Smooth muscle cell (in vitro differentiated cells): ENCODE measurements at regions not wholly inside any gene's neighbourhood (a gene's known extent, or its start where the extent isn't known, plus 50 kb on each side); places are given as distances from the start of the nearest gene placed in this dataset.

Experiments
- DNase-seq: peaks from one replicate; lab custom pipeline; 2025; ENCODE audit not compliant: unreplicated experiment; lab: John Stamatoyannopoulos, UW
- H2AFZ ChIP-seq: fragments of 200-600 bp; sonication (generic); 2 replicates; pipeline ENCODE4 v1.6.0; 2016; ENCODE audit warnings: antibody characterized with exemption, low read depth, mild to moderate bottlenecking
- H3F3A ChIP-seq: fragments of 200-600 bp; sonication (generic); 2 replicates; pipeline ENCODE4 v1.6.0; 2017; ENCODE audit warnings: antibody characterized with exemption, low read depth
- H3K27ac ChIP-seq: fragments of 200-600 bp; sonication (generic); 2 replicates; pipeline ENCODE4 v1.5.1; 2016; ENCODE audit warnings: low read depth, mild to moderate bottlenecking
- H3K27me3 ChIP-seq: fragments of 200-600 bp; sonication (generic); 2 replicates; pipeline ENCODE4 v1.6.1; 2016; ENCODE audit warnings: low read depth, mild to moderate bottlenecking
- H3K36me3 ChIP-seq: fragments of 200-600 bp; sonication (generic); 2 replicates; pipeline ENCODE4 v1.5.1; 2016; ENCODE audit warnings: low read depth
- H3K4me1 ChIP-seq: fragments of 200-600 bp; sonication (generic); 2 replicates; pipeline ENCODE4 v1.5.1; 2016; ENCODE audit warnings: low read depth
- H3K4me2 ChIP-seq: fragments of 200-600 bp; sonication (generic); 2 replicates; pipeline ENCODE4 v1.6.0; 2016; ENCODE audit warnings: mild to moderate bottlenecking
- H3K4me3 ChIP-seq: fragments of 200-600 bp; sonication (generic); 2 replicates; pipeline ENCODE4 v1.5.1; 2016; ENCODE audit warnings: mild to moderate bottlenecking
- H3K79me2 ChIP-seq: fragments of 200-600 bp; sonication (generic); 2 replicates; pipeline ENCODE4 v1.6.0; 2016; ENCODE audit warnings: low read depth, mild to moderate bottlenecking
- H3K9ac ChIP-seq: fragments of 200-600 bp; sonication (generic); 2 replicates; pipeline ENCODE4 v1.6.0; 2016; ENCODE audit warnings: low read depth
- H3K9me3 ChIP-seq: fragments of 200-600 bp; sonication (generic); replicated peaks from 2 replicates; pipeline ENCODE4 v1.5.1; 2016; ENCODE audit warnings: low read depth
- H4K20me1 ChIP-seq: fragments of 200-600 bp; sonication (generic); 2 replicates; pipeline ENCODE4 v1.6.0; 2016; ENCODE audit warnings: low read depth
- CTCF ChIP-seq: fragments of 200-600 bp; sonication (generic); IDR thresholded peaks from 2 replicates; pipeline ENCODE4 v1.5.1; 2017; ENCODE audit warnings: borderline replicate concordance, mild to moderate bottlenecking, antibody characterized with exemption; ENCODE audit not compliant: insufficient read depth, poor library complexity, severe bottlenecking
- WGBS: methylation state at CpG from one replicate; pipeline ENCODE4 v1.1.7; 2016; ENCODE audit warnings: low lambda C conversion rate; 5-methylcytosine and 5-hydroxymethylcytosine counted together

GRCh38 chr1:87805666-87806378, 477.1 kb downstream of the LMO4 start:
- H3K4me1 ChIP-seq, result peaks cover 11% of the 10 kb centered on the region
- no peak overlapping the region for H2AFZ ChIP-seq
- peak overlapping the region; percentile 76 for H3K27ac ChIP-seq
- no peaks in the 10 kb centered on the region for H3K36me3 ChIP-seq
- WGBS, result 31% methylated on average over 14 of the region's 14 CpGs
- no peak overlapping the region for H3K9ac ChIP-seq
- H4K20me1 ChIP-seq, result no peaks in the 10 kb centered on the region
- peak overlapping the region; percentile 73 for H3K4me2 ChIP-seq
- H3K79me2 ChIP-seq, result no peaks in the 10 kb centered on the region
- peak overlapping the region; percentile 13 for H3K4me3 ChIP-seq
- DNase-seq, result no peak
- H3K9me3 ChIP-seq, result no peaks in the 10 kb centered on the region
- H3F3A ChIP-seq, result peaks cover 12% of the 10 kb centered on the region
- no peak for TF ChIP-seq CTCF
- H3K27me3 ChIP-seq, result no peaks in the 10 kb centered on the region

- no peak overlapping the region for H2AFZ ChIP-seq
- H3K27ac ChIP-seq, result peak overlapping the region; percentile 76
- no peaks in the 10 kb centered on the region for H3K36me3 ChIP-seq
- no peaks in the 10 kb centered on the region for H3K9me3 ChIP-seq
- no peaks in the 10 kb centered on the region for H3K27me3 ChIP-seq
- H4K20me1 ChIP-seq, result no peaks in the 10 kb centered on the region
- peak overlapping the region; percentile 73 for H3K4me2 ChIP-seq
- no peak for TF ChIP-seq CTCF
- peaks cover 11% of the 10 kb centered on the region for H3K4me1 ChIP-seq
- H3K9ac ChIP-seq, result no peak overlapping the region
- H3K4me3 ChIP-seq, result peak overlapping the region; percentile 13
- WGBS, result 39% methylated on average over 6 of the region's 6 CpGs
- H3K79me2 ChIP-seq, result no peaks in the 10 kb centered on the region
- DNase-seq, result no peak
- peaks cover 12% of the 10 kb centered on the region for H3F3A ChIP-seq
Observed at GRCh38 chr1:87806379-87807094, 477.9 kb downstream of the LMO4 start.

- no peak for DNase-seq
- peaks cover 6% of the 10 kb centered on the region for H3F3A ChIP-seq
- no peak overlapping the region for H3K9ac ChIP-seq
- no peaks in the 10 kb centered on the region for H3K9me3 ChIP-seq
- H4K20me1 ChIP-seq, result no peaks in the 10 kb centered on the region
- TF ChIP-seq CTCF, result no peak
- H3K27me3 ChIP-seq, result no peaks in the 10 kb centered on the region
- H3K4me2 ChIP-seq, result no peak overlapping the region
- H3K4me3 ChIP-seq, result no peak overlapping the region
- H2AFZ ChIP-seq, result no peak overlapping the region
- H3K79me2 ChIP-seq, result no peaks in the 10 kb centered on the region
- no peak overlapping the region for H3K27ac ChIP-seq
- 90% methylated on average over 1 of the region's 1 CpG for WGBS
- H3K36me3 ChIP-seq, result no peaks in the 10 kb centered on the region
- peaks cover 19% of the 10 kb centered on the region for H3K4me1 ChIP-seq
Observed at GRCh38 chr1:87810166-87810565, 481.5 kb downstream of the LMO4 start.
